GM12878 (cell line): ENCODE measurements at regions not wholly inside any gene's neighbourhood (a gene's known extent, or its start where the extent isn't known, plus 50 kb on each side); places are given as distances from the start of the nearest gene placed in this dataset.

Experiments
- ATAC-seq: fragments of 200-7000 bp; cut with Tn5 transposase; 3 replicates; pipeline ENCODE4 v1.9.1; 2020; ENCODE audit warnings: mild to moderate bottlenecking, moderate library complexity
- BruUV-seq: library from RNA; stranded (reverse); fragments of 400-500 nt; replicated peaks from 2 replicates; lab custom pipeline; 2021; lab: Mats Ljungman, UMichigan
- CTCF ChIA-PET: fragments of 300-600 bp; sonication (Branson Sonifier 250); formaldehyde crosslinking; extraction: SDS; loops from one replicate; lab custom pipeline; 2021; ENCODE audit warnings: inconsistent platforms; lab: Yijun Ruan, JAX
- POLR2A ChIA-PET: fragments of 350-600 bp; formaldehyde crosslinking; extraction: SDS; loops from one replicate; lab custom pipeline; 2021; ENCODE audit warnings: inconsistent platforms; lab: Charles Lee
- RAD21 ChIA-PET: fragments of 300-600 bp; sonication (Branson Sonifier 250); formaldehyde crosslinking; loops from one replicate; lab custom pipeline; 2023; ENCODE audit warnings: antibody characterized with exemption; ENCODE audit not compliant: unreplicated experiment; lab: Charles Lee
- SMC1A ChIA-PET: fragments of 300-600 bp; sonication (Branson Sonifier 250); formaldehyde crosslinking; loops from one replicate; lab custom pipeline; 2023; ENCODE audit not compliant: unreplicated experiment, uncharacterized antibody; lab: Charles Lee
- DNase-seq: peaks from one replicate; pipeline ENCODE4 v3.0.0-alpha.2; 2011; ENCODE audit warnings: low read depth, low spot score
- FAIRE-seq: peaks from 3 replicates; lab custom pipeline; 2011; peaks lifted over from hg19 to GRCh38; lab: Jason Lieb, UNC
- H2AFZ ChIP-seq: 2 replicates; pipeline ENCODE4 v1.6.0; 2011; ENCODE audit warnings: low read depth, low read length, control low read depth; ENCODE audit not compliant: control insufficient read depth
- H3K27ac ChIP-seq: 2 replicates; pipeline ENCODE4 v1.5.1; 2011; ENCODE audit warnings: control low read depth; ENCODE audit not compliant: control insufficient read depth, insufficient read depth
- H3K27me3 ChIP-seq, 2 experiments: replicated peaks in 1 of 2; 2 replicates each; pipeline versions ENCODE4 v1.6.0 to v1.6.1; 2011; ENCODE audit warnings: low read length in 1 of 2; ENCODE audit not compliant: control insufficient read depth in 2 of 2, insufficient read depth in 2 of 2
- H3K36me3 ChIP-seq, 2 experiments: 2 replicates each; pipeline ENCODE4 v1.5.1; 2011; ENCODE audit warnings: low read length in 1 of 2; ENCODE audit not compliant: control insufficient read depth in 2 of 2, insufficient read depth in 2 of 2
- H3K4me1 ChIP-seq: 2 replicates; pipeline ENCODE4 v1.6.1; 2011; ENCODE audit warnings: mild to moderate bottlenecking, low read length, moderate library complexity, mixed read lengths; ENCODE audit not compliant: control insufficient read depth, insufficient read depth
- H3K4me2 ChIP-seq: 2 replicates; pipeline ENCODE4 v1.6.0; 2011; ENCODE audit warnings: control low read depth; ENCODE audit not compliant: control insufficient read depth, insufficient read depth
- H3K4me3 ChIP-seq: fragments of 200-600 bp; sonication (generic); 2 replicates; pipeline ENCODE4 v1.5.1; 2016
- H3K79me2 ChIP-seq: 2 replicates; pipeline ENCODE4 v1.6.0; 2011; ENCODE audit warnings: low read length; ENCODE audit not compliant: control insufficient read depth, insufficient read depth
- H3K9ac ChIP-seq: 2 replicates; pipeline ENCODE4 v1.8.0; 2011; ENCODE audit warnings: low read length, control low read depth, mixed read lengths; ENCODE audit not compliant: control insufficient read depth, insufficient read depth
- H3K9me3 ChIP-seq: replicated peaks from 3 replicates; pipeline ENCODE4 v1.5.1; 2011; ENCODE audit warnings: mild to moderate bottlenecking, low read length; ENCODE audit not compliant: control insufficient read depth, insufficient read depth
- H4K20me1 ChIP-seq: 2 replicates; pipeline ENCODE4 v1.6.0; 2011; ENCODE audit not compliant: control insufficient read depth, insufficient read depth
- BHLHE40 ChIP-seq, 2 experiments: fragments of 450-650 bp in 1 of 2; IDR thresholded peaks; 2 replicates each; pipeline ENCODE4 v1.6.1; 2011 to 2017; ENCODE audit warnings: low read depth in 2 of 2, borderline replicate concordance in 1 of 2, improper control_type of control experiment in 1 of 2, low read length in 1 of 2, mild to moderate bottlenecking in 1 of 2
- MYB ChIP-seq: fragments of 150-350 bp; IDR thresholded peaks from 2 replicates; pipeline ENCODE4 v1.6.1; 2014; ENCODE audit warnings: mild to moderate bottlenecking, low read depth, low read length, borderline replicate concordance
- NRF1 ChIP-seq: conservative IDR thresholded peaks from 2 replicates; pipeline ENCODE4 v1.6.1; 2011; ENCODE audit warnings: mild to moderate bottlenecking, low read depth, low read length, improper control_type of control experiment
- RAD21 ChIP-seq: IDR thresholded peaks from 2 replicates; pipeline ENCODE4 v1.6.1; 2011; ENCODE audit warnings: mild to moderate bottlenecking, low read depth, low read length, moderate library complexity; ENCODE audit not compliant: insufficient read depth
- RB1 ChIP-seq: fragments of 450-650 bp; formaldehyde crosslinking; IDR thresholded peaks from 2 replicates; pipeline ENCODE4 v1.6.1; 2017; ENCODE audit warnings: mild to moderate bottlenecking, borderline replicate concordance
- RBBP5 ChIP-seq: fragments of 200-600 bp; sonication (generic); conservative IDR thresholded peaks from 2 replicates; pipeline ENCODE4 v1.6.1; 2016
- ZNF217 ChIP-seq: fragments of 450-650 bp; IDR thresholded peaks from 2 replicates; pipeline ENCODE4 v1.6.1; 2017; ENCODE audit warnings: antibody characterized with exemption, mild to moderate bottlenecking
- WGBS: methylation state at CpG from one replicate; pipeline ENCODE4 v1.1.6; 2016; ENCODE audit warnings: low lambda C conversion rate; ENCODE audit not compliant: insufficient replicate concordance, insufficient coverage; ENCODE audit errors: missing lambda C conversion rate; 5-methylcytosine and 5-hydroxymethylcytosine counted together
- in situ Hi-C: fragments of 300-500 bp; cut with MboI; formaldehyde crosslinking; loops from 9 replicates; pipeline ENCODE4 v1.14.3; 2018; ENCODE audit warnings: mixed read lengths
- intact Hi-C: fragments of 100-400 bp; cut with micrococcal nuclease; formaldehyde crosslinking; loops from one replicate; pipeline ENCODE4 v1.14.2; 2022; ENCODE audit not compliant: unreplicated experiment
- TF ChIP-seq, protein P1 (sequence below): IDR thresholded peaks from 2 replicates; pipeline ENCODE4 v1.6.1; 2012; ENCODE audit warnings: mild to moderate bottlenecking, low read depth, low read length
- TF ChIP-seq, protein P2 (sequence below): fragments of 450-650 bp; IDR thresholded peaks from 2 replicates; pipeline ENCODE4 v1.6.1; 2016; ENCODE audit warnings: mild to moderate bottlenecking, moderate library complexity, borderline replicate concordance
- TF ChIP-seq, protein P3 (sequence below): fragments of 450-650 bp; formaldehyde crosslinking; IDR thresholded peaks from 2 replicates; pipeline ENCODE4 v1.4.0; 2020; ENCODE audit warnings: mild to moderate bottlenecking, moderate library complexity
- TF ChIP-seq, protein P4 (sequence below): IDR thresholded peaks from 2 replicates; pipeline ENCODE4 v1.6.1; 2011; ENCODE audit warnings: low read depth, mild to moderate bottlenecking, low read length, moderate library complexity, borderline replicate concordance; ENCODE audit errors: extremely low read depth

DNA sequence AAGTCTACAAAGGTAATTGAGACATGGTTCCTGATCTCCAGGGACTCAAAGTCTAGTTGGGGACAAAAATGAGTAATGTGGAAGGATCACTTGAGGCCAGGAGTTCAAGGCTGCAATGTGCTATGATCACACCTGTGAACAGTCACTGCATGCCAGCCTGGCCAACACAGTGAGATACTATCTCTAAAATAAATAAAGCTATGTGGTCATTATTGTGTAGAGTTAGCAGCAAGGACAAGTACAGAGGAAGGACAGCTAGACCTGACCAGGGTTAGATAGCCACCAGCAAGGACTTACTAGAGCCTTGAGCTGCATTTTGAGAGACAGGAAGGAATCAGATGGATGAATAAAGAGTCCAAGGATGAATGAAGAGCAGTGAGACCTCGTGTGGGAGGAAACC, 166.5 kb downstream of the MINAR1 start:
- RAD21 ChIA-PET, result interaction anchor here (3.7 kb wide), 1 partner anchor 218 kb away, joined by 69 read pairs; no protein-coding TSS in a partner anchor
- no peaks in the 10 kb centered on the region for H3K36me3 ChIP-seq
- no peaks in the 10 kb centered on the region for H4K20me1 ChIP-seq
- H3K4me2 ChIP-seq, result no peak overlapping the region
- CTCF ChIA-PET, result interaction anchor here (0.6 to 4.0 kb wide), 8 partner anchors 10 to 373 kb away, joined by 3 to 174 read pairs (median 4); partner anchors contain the start of gene BCL2A1
- DNase-seq, result no peak
- POLR2A ChIA-PET, result no interaction called here
- no peaks in the 10 kb centered on the region for H3K4me1 ChIP-seq
- no peak overlapping the region for H3K4me3 ChIP-seq
- H3K9ac ChIP-seq, result no peak overlapping the region
- intact Hi-C loops, result loop anchor here (5.0 kb wide), 2 partner anchors 146 to 254 kb away; no protein-coding TSS in a partner anchor
- 17% methylated on average over 1 of the region's 1 CpG for WGBS
- no peaks in the 10 kb centered on the region for H3K79me2 ChIP-seq
- no peak for ATAC-seq
- no peak for FAIRE-seq
- SMC1A ChIA-PET, result interaction anchor here (2.1 kb wide), 1 partner anchor 259 kb away, joined by 10 read pairs; no protein-coding TSS in a partner anchor
- no TSS peak for BruUV-seq
- H3K27me3 ChIP-seq, result no peaks in the 10 kb centered on the region
- no peak overlapping the region for H3K27ac ChIP-seq
- in situ Hi-C loops, result no loop called here
- no peak overlapping the region for H2AFZ ChIP-seq
- H3K9me3 ChIP-seq, result no peaks in the 10 kb centered on the region
- TF ChIP-seq NRF1 (no peak), BHLHE40 (IDR thresholded peaks at IDR 0.05; ENCODE audit: borderline replicate concordance in 1 of 2, low read depth in 2 of 2, low read length in 1 of 2) (no peak), RBBP5 (no peak), RAD21 (no peak), MYB (no peak), RB1 (no peak), ZNF217 (no peak)
- TF ChIP-seq, protein P1, sequence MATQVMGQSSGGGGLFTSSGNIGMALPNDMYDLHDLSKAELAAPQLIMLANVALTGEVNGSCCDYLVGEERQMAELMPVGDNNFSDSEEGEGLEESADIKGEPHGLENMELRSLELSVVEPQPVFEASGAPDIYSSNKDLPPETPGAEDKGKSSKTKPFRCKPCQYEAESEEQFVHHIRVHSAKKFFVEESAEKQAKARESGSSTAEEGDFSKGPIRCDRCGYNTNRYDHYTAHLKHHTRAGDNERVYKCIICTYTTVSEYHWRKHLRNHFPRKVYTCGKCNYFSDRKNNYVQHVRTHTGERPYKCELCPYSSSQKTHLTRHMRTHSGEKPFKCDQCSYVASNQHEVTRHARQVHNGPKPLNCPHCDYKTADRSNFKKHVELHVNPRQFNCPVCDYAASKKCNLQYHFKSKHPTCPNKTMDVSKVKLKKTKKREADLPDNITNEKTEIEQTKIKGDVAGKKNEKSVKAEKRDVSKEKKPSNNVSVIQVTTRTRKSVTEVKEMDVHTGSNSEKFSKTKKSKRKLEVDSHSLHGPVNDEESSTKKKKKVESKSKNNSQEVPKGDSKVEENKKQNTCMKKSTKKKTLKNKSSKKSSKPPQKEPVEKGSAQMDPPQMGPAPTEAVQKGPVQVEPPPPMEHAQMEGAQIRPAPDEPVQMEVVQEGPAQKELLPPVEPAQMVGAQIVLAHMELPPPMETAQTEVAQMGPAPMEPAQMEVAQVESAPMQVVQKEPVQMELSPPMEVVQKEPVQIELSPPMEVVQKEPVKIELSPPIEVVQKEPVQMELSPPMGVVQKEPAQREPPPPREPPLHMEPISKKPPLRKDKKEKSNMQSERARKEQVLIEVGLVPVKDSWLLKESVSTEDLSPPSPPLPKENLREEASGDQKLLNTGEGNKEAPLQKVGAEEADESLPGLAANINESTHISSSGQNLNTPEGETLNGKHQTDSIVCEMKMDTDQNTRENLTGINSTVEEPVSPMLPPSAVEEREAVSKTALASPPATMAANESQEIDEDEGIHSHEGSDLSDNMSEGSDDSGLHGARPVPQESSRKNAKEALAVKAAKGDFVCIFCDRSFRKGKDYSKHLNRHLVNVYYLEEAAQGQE, result no peak
- TF ChIP-seq, protein P2, sequence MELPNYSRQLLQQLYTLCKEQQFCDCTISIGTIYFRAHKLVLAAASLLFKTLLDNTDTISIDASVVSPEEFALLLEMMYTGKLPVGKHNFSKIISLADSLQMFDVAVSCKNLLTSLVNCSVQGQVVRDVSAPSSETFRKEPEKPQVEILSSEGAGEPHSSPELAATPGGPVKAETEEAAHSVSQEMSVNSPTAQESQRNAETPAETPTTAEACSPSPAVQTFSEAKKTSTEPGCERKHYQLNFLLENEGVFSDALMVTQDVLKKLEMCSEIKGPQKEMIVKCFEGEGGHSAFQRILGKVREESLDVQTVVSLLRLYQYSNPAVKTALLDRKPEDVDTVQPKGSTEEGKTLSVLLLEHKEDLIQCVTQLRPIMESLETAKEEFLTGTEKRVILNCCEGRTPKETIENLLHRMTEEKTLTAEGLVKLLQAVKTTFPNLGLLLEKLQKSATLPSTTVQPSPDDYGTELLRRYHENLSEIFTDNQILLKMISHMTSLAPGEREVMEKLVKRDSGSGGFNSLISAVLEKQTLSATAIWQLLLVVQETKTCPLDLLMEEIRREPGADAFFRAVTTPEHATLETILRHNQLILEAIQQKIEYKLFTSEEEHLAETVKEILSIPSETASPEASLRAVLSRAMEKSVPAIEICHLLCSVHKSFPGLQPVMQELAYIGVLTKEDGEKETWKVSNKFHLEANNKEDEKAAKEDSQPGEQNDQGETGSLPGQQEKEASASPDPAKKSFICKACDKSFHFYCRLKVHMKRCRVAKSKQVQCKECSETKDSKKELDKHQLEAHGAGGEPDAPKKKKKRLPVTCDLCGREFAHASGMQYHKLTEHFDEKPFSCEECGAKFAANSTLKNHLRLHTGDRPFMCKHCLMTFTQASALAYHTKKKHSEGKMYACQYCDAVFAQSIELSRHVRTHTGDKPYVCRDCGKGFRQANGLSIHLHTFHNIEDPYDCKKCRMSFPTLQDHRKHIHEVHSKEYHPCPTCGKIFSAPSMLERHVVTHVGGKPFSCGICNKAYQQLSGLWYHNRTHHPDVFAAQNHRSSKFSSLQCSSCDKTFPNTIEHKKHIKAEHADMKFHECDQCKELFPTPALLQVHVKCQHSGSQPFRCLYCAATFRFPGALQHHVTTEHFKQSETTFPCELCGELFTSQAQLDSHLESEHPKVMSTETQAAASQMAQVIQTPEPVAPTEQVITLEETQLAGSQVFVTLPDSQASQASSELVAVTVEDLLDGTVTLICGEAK, result no peak
- TF ChIP-seq, protein P3, sequence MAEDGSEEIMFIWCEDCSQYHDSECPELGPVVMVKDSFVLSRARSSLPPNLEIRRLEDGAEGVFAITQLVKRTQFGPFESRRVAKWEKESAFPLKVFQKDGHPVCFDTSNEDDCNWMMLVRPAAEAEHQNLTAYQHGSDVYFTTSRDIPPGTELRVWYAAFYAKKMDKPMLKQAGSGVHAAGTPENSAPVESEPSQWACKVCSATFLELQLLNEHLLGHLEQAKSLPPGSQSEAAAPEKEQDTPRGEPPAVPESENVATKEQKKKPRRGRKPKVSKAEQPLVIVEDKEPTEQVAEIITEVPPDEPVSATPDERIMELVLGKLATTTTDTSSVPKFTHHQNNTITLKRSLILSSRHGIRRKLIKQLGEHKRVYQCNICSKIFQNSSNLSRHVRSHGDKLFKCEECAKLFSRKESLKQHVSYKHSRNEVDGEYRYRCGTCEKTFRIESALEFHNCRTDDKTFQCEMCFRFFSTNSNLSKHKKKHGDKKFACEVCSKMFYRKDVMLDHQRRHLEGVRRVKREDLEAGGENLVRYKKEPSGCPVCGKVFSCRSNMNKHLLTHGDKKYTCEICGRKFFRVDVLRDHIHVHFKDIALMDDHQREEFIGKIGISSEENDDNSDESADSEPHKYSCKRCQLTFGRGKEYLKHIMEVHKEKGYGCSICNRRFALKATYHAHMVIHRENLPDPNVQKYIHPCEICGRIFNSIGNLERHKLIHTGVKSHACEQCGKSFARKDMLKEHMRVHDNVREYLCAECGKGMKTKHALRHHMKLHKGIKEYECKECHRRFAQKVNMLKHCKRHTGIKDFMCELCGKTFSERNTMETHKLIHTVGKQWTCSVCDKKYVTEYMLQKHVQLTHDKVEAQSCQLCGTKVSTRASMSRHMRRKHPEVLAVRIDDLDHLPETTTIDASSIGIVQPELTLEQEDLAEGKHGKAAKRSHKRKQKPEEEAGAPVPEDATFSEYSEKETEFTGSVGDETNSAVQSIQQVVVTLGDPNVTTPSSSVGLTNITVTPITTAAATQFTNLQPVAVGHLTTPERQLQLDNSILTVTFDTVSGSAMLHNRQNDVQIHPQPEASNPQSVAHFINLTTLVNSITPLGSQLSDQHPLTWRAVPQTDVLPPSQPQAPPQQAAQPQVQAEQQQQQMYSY (CRISPR knock-in tag), result no peak
- TF ChIP-seq, protein P4, sequence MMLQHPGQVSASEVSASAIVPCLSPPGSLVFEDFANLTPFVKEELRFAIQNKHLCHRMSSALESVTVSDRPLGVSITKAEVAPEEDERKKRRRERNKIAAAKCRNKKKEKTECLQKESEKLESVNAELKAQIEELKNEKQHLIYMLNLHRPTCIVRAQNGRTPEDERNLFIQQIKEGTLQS, result no peak
